ENCODE measurements at regions not wholly inside any gene's neighbourhood (a gene's known extent, or its start where the extent isn't known, plus 50 kb on each side); places are given as distances from the start of the nearest gene placed in this dataset.

GRCh38 chr18:38693104-38693503 is 1127.5 kb upstream of the CELF4 start:
- WGBS, 2 donors = 74 to 84% methylated on average over 5 of the region's 5 CpGs
- Histone ChIP-seq H3K27ac (no peak overlapping the region), H3K4me3 (no peak overlapping the region), H3K4me1 (no peaks in the 10 kb centered on the region), H3K27me3 (no peaks in the 10 kb centered on the region), H3K36me3 (ENCODE audit: low read depth, missing control alignments) (no peaks in the 10 kb centered on the region), H3K9me3 (no peaks in the 10 kb centered on the region)
- DNase-seq = no peak
- TF ChIP-seq CTCF (IDR thresholded peaks at IDR 0.05) (no peak), POLR2A (IDR thresholded peaks at IDR 0.05) (no peak)
- intact Hi-C loops (cut with DNase I; ENCODE audit: low total_unique reads) = no loop called here

- no peak overlapping the region for H3K27ac ChIP-seq
- H3K4me3 ChIP-seq = no peak overlapping the region
- no peak for TF ChIP-seq POLR2A (IDR thresholded peaks at IDR 0.05)
- intact Hi-C loops (cut with DNase I; ENCODE audit: low total_unique reads) = no loop called here
- 62 to 73% methylated on average over 6 of the region's 6 CpGs for WGBS, 2 donors
- no peaks in the 10 kb centered on the region for H3K4me1 ChIP-seq
- no peaks in the 10 kb centered on the region for H3K36me3 ChIP-seq (ENCODE audit: low read depth, missing control alignments)
- no peaks in the 10 kb centered on the region for H3K9me3 ChIP-seq
- H3K27me3 ChIP-seq = no peaks in the 10 kb centered on the region
- no peak for DNase-seq
These were observed 1125.0 kb upstream of the CELF4 start for GRCh38 chr18:38690626-38691025.

GRCh38 chr18:38688416-38688815 is 1122.8 kb upstream of the CELF4 start:
- intact Hi-C loops (cut with DNase I; ENCODE audit: low total_unique reads) = no loop called here
- no peak for DNase-seq
- TF ChIP-seq POLR2A (IDR thresholded peaks at IDR 0.05) = no peak
- Histone ChIP-seq H3K36me3 (ENCODE audit: low read depth, missing control alignments) (no peaks in the 10 kb centered on the region), H3K4me1 (no peaks in the 10 kb centered on the region), H3K9me3 (no peaks in the 10 kb centered on the region), H3K27ac (no peak overlapping the region), H3K27me3 (no peaks in the 10 kb centered on the region), H3K4me3 (no peak overlapping the region)
- WGBS, 2 donors = 82 to 86% methylated on average over 1 of the region's 1 CpG

GRCh38 chr18:38670486-38670885 is 1104.9 kb upstream of the CELF4 start:
- Histone ChIP-seq H3K36me3 (ENCODE audit: low read depth, missing control alignments) (no peaks in the 10 kb centered on the region), H3K4me3 (no peak overlapping the region), H3K4me1 (no peaks in the 10 kb centered on the region), H3K27me3 (no peaks in the 10 kb centered on the region), H3K27ac (no peak overlapping the region), H3K9me3 (no peaks in the 10 kb centered on the region)
- TF ChIP-seq POLR2A (IDR thresholded peaks at IDR 0.05) (no peak), CTCF (IDR thresholded peaks at IDR 0.05) (no peak)
- intact Hi-C loops (cut with DNase I; ENCODE audit: low total_unique reads) = no loop called here
- DNase-seq = no peak

GRCh38 chr18:38664929-38665328 is 1099.3 kb upstream of the CELF4 start:
- H3K4me3 ChIP-seq = no peak overlapping the region
- H3K27me3 ChIP-seq = no peaks in the 10 kb centered on the region
- DNase-seq = no peak
- no peaks in the 10 kb centered on the region for H3K36me3 ChIP-seq (ENCODE audit: low read depth, missing control alignments)
- H3K27ac ChIP-seq = no peak overlapping the region
- no peaks in the 10 kb centered on the region for H3K4me1 ChIP-seq
- TF ChIP-seq POLR2A (IDR thresholded peaks at IDR 0.05) (no peak), CTCF (IDR thresholded peaks at IDR 0.05) (no peak)
- 92% methylated on average over 1 of the region's 1 CpG for WGBS, 2 donors
- no peaks in the 10 kb centered on the region for H3K9me3 ChIP-seq
- intact Hi-C loops (cut with DNase I; ENCODE audit: low total_unique reads) = no loop called here

- Histone ChIP-seq H3K36me3 (ENCODE audit: low read depth, missing control alignments) (no peaks in the 10 kb centered on the region), H3K27ac (no peak overlapping the region), H3K9me3 (no peaks in the 10 kb centered on the region), H3K4me3 (no peak overlapping the region), H3K4me1 (no peaks in the 10 kb centered on the region), H3K27me3 (no peaks in the 10 kb centered on the region)
- no peak for DNase-seq
- TF ChIP-seq CTCF (IDR thresholded peaks at IDR 0.05) = no peak
- no peak for TF ChIP-seq POLR2A (IDR thresholded peaks at IDR 0.05)
- intact Hi-C loops (cut with DNase I; ENCODE audit: low total_unique reads) = no loop called here
- WGBS, 2 donors = 61 to 84% methylated on average over 1 of the region's 1 CpG
These were observed 1098.1 kb upstream of the CELF4 start for GRCh38 chr18:38663682-38664081.

Data from testis (tissue), 2 donors.